Prostate gland (tissue), 2 donors: ENCODE measurements at regions not wholly inside any gene's neighbourhood (a gene's known extent, or its start where the extent isn't known, plus 50 kb on each side); places are given as distances from the start of the nearest gene placed in this dataset.

Source experiments
- DNase-seq: peaks from one replicate; pipeline ENCODE4 v3.0.0-alpha.2; 2019; ENCODE audit warnings: low spot score
- H3K27ac ChIP-seq, 2 donors: fragments of 200-600 bp; sonication (generic); 2 replicates each; pipeline ENCODE4 v1.5.1; 2017 to 2019
- H3K27me3 ChIP-seq: fragments of 200-600 bp; sonication (generic); replicated peaks from 2 replicates; pipeline ENCODE4 v1.5.1; 2019; ENCODE audit not compliant: insufficient read depth
- H3K36me3 ChIP-seq, 2 donors: fragments of 200-600 bp; sonication (generic); 1 replicate in 1 of 2; 2 replicates in 1 of 2; pipeline versions ENCODE4 v1.5.1 to v1.8.1; 2017 to 2019
- H3K4me1 ChIP-seq: fragments of 200-600 bp; sonication (generic); replicated peaks from 2 replicates; pipeline ENCODE4 v1.5.1; 2019
- H3K4me3 ChIP-seq, 2 donors: fragments of 200-600 bp; sonication (generic); 2 replicates each; pipeline ENCODE4 v1.5.1; 2017 to 2019
- H3K9me3 ChIP-seq: fragments of 200-600 bp; sonication (generic); 2 replicates; pipeline ENCODE4 v1.5.1; 2017
- POLR2A ChIP-seq: fragments of 450-650 bp; IDR thresholded peaks from one replicate; pipeline ENCODE4 v1.6.1; 2016; ENCODE audit warnings: antibody characterized with exemption, mild to moderate bottlenecking
- POLR2AphosphoS5 ChIP-seq: sonication (generic); formaldehyde crosslinking; IDR thresholded peaks from one replicate; pipeline ENCODE4 v1.6.1; 2017; ENCODE audit warnings: antibody characterized with exemption
- WGBS: methylation state at CpG from one replicate; pipeline ENCODE4 v1.1.5; 2018; 5-methylcytosine and 5-hydroxymethylcytosine counted together
- intact Hi-C: fragments of 100-400 bp; cut with DNase I; formaldehyde crosslinking; loops from one replicate; pipeline ENCODE4 v1.14.2; 2022
- TF ChIP-seq, protein P1 (sequence below), 4 experiments: fragments of 200-600 bp in 2 of 4; fragments of 450-650 bp in 2 of 4; sonication (generic) in 2 of 4; IDR thresholded peaks; 1 replicate in 3 of 4; 2 replicates in 1 of 4; pipeline ENCODE4 v1.5.1; 2016 to 2019; ENCODE audit warnings: antibody characterized with exemption in 4 of 4, mild to moderate bottlenecking in 2 of 4, moderate library complexity in 2 of 4

DNA sequence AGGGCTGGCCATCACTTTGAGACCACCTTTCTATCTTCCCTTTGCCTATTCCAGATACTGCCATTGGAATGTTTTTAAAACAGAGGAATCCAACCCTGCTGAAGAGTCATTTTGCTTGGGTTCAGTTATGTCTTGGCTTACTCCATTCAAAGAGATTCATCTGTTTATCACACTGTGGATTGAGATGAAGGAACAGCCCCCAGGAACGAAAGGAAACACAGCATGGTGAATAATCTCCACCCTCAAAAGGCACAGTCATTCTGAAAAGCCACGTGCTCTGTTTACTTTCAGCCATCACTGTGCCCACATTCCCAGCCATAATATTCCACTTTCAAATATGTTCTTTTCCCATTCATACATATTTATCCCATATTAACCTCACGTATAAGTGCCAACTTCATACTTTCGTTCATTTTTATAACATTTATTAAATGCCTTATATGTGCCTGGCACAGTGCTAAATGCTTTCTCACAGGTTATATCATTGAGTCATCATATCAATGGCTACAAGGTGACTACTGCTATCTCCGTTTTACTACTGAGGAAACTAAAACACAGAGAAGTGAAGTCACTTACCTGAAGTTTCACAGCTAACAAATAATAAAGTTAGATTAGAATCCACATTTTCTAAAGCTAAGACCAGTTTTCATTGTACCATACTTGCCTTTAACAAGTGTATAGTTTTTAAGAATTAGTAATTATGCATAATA, 143.6 kb downstream of the OSR1 start:
- no peak overlapping the region for H3K27ac ChIP-seq

DNA sequence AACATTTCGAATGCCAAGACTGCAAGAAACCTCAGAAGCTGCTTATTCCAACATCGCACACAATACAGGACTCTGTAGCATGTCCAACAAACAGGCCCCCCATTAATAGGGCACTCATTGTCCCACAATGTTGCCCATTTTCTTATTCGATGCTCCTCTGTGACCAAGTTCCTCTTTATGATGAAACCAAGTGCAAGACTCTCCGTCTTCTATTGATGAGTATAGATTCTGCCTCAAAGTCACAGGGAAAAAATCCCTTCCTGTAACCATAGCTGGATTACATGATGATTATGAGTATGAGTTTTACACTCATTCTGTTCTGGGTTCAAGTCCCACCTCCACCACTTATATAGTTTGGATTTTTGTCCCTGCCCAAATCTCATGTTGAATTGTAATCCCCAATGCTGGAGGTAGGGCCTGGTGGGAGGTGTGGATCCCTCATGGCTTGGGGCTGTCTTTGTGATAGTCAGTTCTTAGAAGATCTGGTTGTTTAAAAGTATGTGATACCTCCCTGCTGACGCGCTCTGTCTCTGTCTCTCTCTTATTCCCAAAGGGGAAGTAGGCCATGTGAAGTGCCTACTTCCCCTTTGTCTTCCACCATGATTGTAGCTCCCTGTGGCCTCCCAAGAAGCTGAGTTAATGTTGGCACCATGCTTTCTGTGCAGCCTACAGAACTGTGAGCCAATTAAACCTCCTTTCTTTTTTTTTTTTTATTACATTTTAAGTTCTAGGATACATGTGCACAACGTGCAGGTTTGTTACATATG, 148.7 kb downstream of the OSR1 start:
- Histone ChIP-seq H3K4me1 (no peaks in the 10 kb centered on the region), H3K36me3 (no peaks in the 10 kb centered on the region), H3K9me3 (no peaks in the 10 kb centered on the region), H3K27ac (no peak overlapping the region), H3K27me3 (no peaks in the 10 kb centered on the region), H3K4me3 (no peak overlapping the region)
- intact Hi-C loops: no loop called here
- DNase-seq: no peak
- 90% methylated on average over 7 of the region's 7 CpGs for WGBS
- TF ChIP-seq POLR2A (no peak), POLR2AphosphoS5 (no peak)
- TF ChIP-seq, protein P1, sequence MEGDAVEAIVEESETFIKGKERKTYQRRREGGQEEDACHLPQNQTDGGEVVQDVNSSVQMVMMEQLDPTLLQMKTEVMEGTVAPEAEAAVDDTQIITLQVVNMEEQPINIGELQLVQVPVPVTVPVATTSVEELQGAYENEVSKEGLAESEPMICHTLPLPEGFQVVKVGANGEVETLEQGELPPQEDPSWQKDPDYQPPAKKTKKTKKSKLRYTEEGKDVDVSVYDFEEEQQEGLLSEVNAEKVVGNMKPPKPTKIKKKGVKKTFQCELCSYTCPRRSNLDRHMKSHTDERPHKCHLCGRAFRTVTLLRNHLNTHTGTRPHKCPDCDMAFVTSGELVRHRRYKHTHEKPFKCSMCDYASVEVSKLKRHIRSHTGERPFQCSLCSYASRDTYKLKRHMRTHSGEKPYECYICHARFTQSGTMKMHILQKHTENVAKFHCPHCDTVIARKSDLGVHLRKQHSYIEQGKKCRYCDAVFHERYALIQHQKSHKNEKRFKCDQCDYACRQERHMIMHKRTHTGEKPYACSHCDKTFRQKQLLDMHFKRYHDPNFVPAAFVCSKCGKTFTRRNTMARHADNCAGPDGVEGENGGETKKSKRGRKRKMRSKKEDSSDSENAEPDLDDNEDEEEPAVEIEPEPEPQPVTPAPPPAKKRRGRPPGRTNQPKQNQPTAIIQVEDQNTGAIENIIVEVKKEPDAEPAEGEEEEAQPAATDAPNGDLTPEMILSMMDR (IDR thresholded peaks at IDR 0.05): no peak

More for the DNA sequence above, 143.6 kb downstream of the OSR1 start:
- H3K9me3 ChIP-seq: no peaks in the 10 kb centered on the region
- H3K4me3 ChIP-seq: no peak overlapping the region
- H3K4me1 ChIP-seq: no peaks in the 10 kb centered on the region
- 81% methylated on average over 5 of the region's 5 CpGs for WGBS
- no peak for TF ChIP-seq POLR2AphosphoS5
- TF ChIP-seq, protein P1 (IDR thresholded peaks at IDR 0.05): no peak
- no peak for TF ChIP-seq POLR2A
- DNase-seq: no peak
- H3K36me3 ChIP-seq: no peaks in the 10 kb centered on the region
- H3K27me3 ChIP-seq: no peaks in the 10 kb centered on the region
- intact Hi-C loops: no loop called here

DNA sequence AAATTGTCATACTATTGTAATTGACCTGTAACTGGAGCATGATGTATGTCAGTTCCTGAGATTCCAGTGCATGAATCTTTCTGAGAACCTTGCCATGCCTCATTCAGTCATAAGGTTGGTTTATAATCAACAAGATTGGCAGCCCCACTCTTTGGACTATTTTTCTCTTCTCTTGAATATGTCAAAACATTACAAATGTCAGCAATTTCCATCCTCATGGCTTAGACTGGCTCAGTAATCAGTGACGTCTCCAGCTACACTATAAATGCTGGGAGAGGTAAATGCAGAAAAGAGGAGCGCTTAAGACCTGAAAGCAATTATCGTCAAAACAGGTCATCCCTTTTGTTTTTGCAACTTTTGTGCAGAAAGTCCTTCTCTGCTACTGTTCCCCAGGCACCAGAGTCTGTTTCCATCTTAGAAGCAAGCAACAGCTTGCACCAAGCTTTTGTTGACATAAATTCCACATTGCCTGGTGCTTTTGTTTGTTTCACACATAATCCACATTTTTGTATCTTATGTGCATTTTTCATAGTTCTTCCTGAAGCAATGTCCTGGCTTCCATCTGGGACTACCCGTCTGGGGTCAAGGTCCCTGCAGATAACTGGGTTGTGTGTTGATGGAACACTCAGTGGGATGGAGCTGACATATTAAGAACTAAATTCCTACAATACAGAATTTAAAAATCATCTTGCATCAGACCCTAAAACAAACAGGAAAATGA, 149.8 kb downstream of the OSR1 start:
- intact Hi-C loops: no loop called here
- no peak overlapping the region for H3K27ac ChIP-seq
- DNase-seq: no peak
- no peaks in the 10 kb centered on the region for H3K9me3 ChIP-seq
- H3K27me3 ChIP-seq: no peaks in the 10 kb centered on the region
- no peaks in the 10 kb centered on the region for H3K4me1 ChIP-seq
- WGBS: 68% methylated on average over 4 of the region's 4 CpGs
- no peak overlapping the region for H3K4me3 ChIP-seq
- no peaks in the 10 kb centered on the region for H3K36me3 ChIP-seq
- TF ChIP-seq POLR2AphosphoS5: no peak
- TF ChIP-seq, protein P1 (IDR thresholded peaks at IDR 0.05): no peak
- no peak for TF ChIP-seq POLR2A

- Histone ChIP-seq H3K9me3 (no peaks in the 10 kb centered on the region), H3K27me3 (no peaks in the 10 kb centered on the region), H3K27ac (no peak overlapping the region), H3K36me3 (no peaks in the 10 kb centered on the region), H3K4me1 (no peaks in the 10 kb centered on the region), H3K4me3 (no peak overlapping the region)
- TF ChIP-seq POLR2AphosphoS5: no peak
- TF ChIP-seq POLR2A: no peak
- TF ChIP-seq, protein P1 (IDR thresholded peaks at IDR 0.05): no peak
- DNase-seq: peak; percentile 16
- WGBS: 49% methylated on average over 8 of the region's 8 CpGs
- intact Hi-C loops: no loop called here
Measured at GRCh38 chr2:19207452-19207851, 151.0 kb downstream of the OSR1 start.
